ENCODE measurements at regions not wholly inside any gene's neighbourhood (a gene's known extent, or its start where the extent isn't known, plus 50 kb on each side); places are given as distances from the start of the nearest gene placed in this dataset.

- no peaks in the 10 kb centered on the region for H3K36me3 ChIP-seq (ENCODE audit: control insufficient read depth in 1 of 2, insufficient read depth in 2 of 2, low read length in 1 of 2)
- 74 to 99% methylated on average over 2 of the region's 2 CpGs for WGBS, 2 donors
- no peaks in the 10 kb centered on the region for H3K27me3 ChIP-seq (ENCODE audit: control insufficient read depth in 1 of 2, insufficient read depth in 2 of 2, low read length in 1 of 2)
- no peaks in the 10 kb centered on the region for H3K9me3 ChIP-seq (ENCODE audit: control insufficient read depth, low read length)
- no peak for ATAC-seq (ENCODE audit: low FRiP score)
- no peak overlapping the region for H3K4me3 ChIP-seq (ENCODE audit: low read length in 2 of 2)
- intact Hi-C loops (cut with DNase I): loop anchor here in 1 of 2 donors (10.0 kb wide), 1 partner anchor 1555 kb away; the partner anchor contains the start of gene LYPD6B
- DNase-seq: no peak
- peaks cover 2 to 3% of the 10 kb centered on the region in 2 donors for H3K4me1 ChIP-seq (ENCODE audit: control insufficient read depth in 1 of 2, insufficient read depth in 2 of 2, low read length in 2 of 2)
- no peak overlapping the region for H3K27ac ChIP-seq (ENCODE audit: low read depth in 1 of 2, low read length in 2 of 2)
These were observed 102.2 kb upstream of the RND3 start for GRCh38 chr2:150589681-150590080.

GRCh38 chr2:150588506-150588870 lies 101.0 kb upstream of the RND3 start:
- no peak for DNase-seq
- Histone ChIP-seq H3K4me3 (ENCODE audit: low read length in 2 of 2) (no peak overlapping the region), H3K27me3 (ENCODE audit: control insufficient read depth in 1 of 2, insufficient read depth in 2 of 2, low read length in 1 of 2) (no peaks in the 10 kb centered on the region), H3K36me3 (ENCODE audit: control insufficient read depth in 1 of 2, insufficient read depth in 2 of 2, low read length in 1 of 2) (no peaks in the 10 kb centered on the region), H3K4me1 (ENCODE audit: control insufficient read depth in 1 of 2, insufficient read depth in 2 of 2, low read length in 2 of 2) (peaks cover 2 to 3% of the 10 kb centered on the region in 2 donors), H3K9me3 (ENCODE audit: control insufficient read depth, low read length) (no peaks in the 10 kb centered on the region), H3K27ac (ENCODE audit: low read depth in 1 of 2, low read length in 2 of 2) (no peak overlapping the region)
- WGBS, 2 donors: 93 to 94% methylated on average over 2 of the region's 2 CpGs
- no peak for ATAC-seq (ENCODE audit: low FRiP score)
- intact Hi-C loops (cut with DNase I): loop anchor here in 1 of 2 donors (10.0 kb wide), 1 partner anchor 1554 kb away; the partner anchor contains the start of gene LYPD6B

- Histone ChIP-seq H3K27ac (ENCODE audit: low read depth in 1 of 2, low read length in 2 of 2) (no peak overlapping the region), H3K27me3 (ENCODE audit: control insufficient read depth in 1 of 2, insufficient read depth in 2 of 2, low read length in 1 of 2) (no peaks in the 10 kb centered on the region), H3K9me3 (ENCODE audit: control insufficient read depth, low read length) (no peaks in the 10 kb centered on the region), H3K36me3 (ENCODE audit: control insufficient read depth in 1 of 2, insufficient read depth in 2 of 2, low read length in 1 of 2) (no peaks in the 10 kb centered on the region), H3K4me1 (ENCODE audit: control insufficient read depth in 1 of 2, insufficient read depth in 2 of 2, low read length in 2 of 2) (peaks cover 2 to 3% of the 10 kb centered on the region in 2 donors), H3K4me3 (ENCODE audit: low read length in 2 of 2) (no peak overlapping the region)
- ATAC-seq (ENCODE audit: low FRiP score) (no peak), DNase-seq (no peak)
- 46 to 47% methylated on average over 10 of the region's 10 CpGs for WGBS, 2 donors
- intact Hi-C loops (cut with DNase I): loop anchor here in 1 of 2 donors (10.0 kb wide), 1 partner anchor 1553 kb away; the partner anchor contains the start of gene LYPD6B
These were observed 100.4 kb upstream of the RND3 start for GRCh38 chr2:150587547-150588505.

- intact Hi-C loops (cut with DNase I): loop anchor here in 1 of 2 donors (10.0 kb wide), 1 partner anchor 1552 kb away; the partner anchor contains the start of gene LYPD6B
- no peak for ATAC-seq (ENCODE audit: low FRiP score)
- H3K4me1 ChIP-seq (ENCODE audit: control insufficient read depth in 1 of 2, insufficient read depth in 2 of 2, low read length in 2 of 2): peaks cover 2 to 3% of the 10 kb centered on the region in 2 donors
- H3K27ac ChIP-seq (ENCODE audit: low read depth in 1 of 2, low read length in 2 of 2): no peak overlapping the region
- no peak for DNase-seq
- H3K36me3 ChIP-seq (ENCODE audit: control insufficient read depth in 1 of 2, insufficient read depth in 2 of 2, low read length in 1 of 2): no peaks in the 10 kb centered on the region
- no peaks in the 10 kb centered on the region for H3K27me3 ChIP-seq (ENCODE audit: control insufficient read depth in 1 of 2, insufficient read depth in 2 of 2, low read length in 1 of 2)
- 40 to 48% methylated on average over 3 of the region's 3 CpGs for WGBS, 2 donors
- H3K4me3 ChIP-seq (ENCODE audit: low read length in 2 of 2): no peak overlapping the region
- H3K9me3 ChIP-seq (ENCODE audit: control insufficient read depth, low read length): no peaks in the 10 kb centered on the region
These were observed 99.4 kb upstream of the RND3 start for GRCh38 chr2:150586858-150587257.

DNA sequence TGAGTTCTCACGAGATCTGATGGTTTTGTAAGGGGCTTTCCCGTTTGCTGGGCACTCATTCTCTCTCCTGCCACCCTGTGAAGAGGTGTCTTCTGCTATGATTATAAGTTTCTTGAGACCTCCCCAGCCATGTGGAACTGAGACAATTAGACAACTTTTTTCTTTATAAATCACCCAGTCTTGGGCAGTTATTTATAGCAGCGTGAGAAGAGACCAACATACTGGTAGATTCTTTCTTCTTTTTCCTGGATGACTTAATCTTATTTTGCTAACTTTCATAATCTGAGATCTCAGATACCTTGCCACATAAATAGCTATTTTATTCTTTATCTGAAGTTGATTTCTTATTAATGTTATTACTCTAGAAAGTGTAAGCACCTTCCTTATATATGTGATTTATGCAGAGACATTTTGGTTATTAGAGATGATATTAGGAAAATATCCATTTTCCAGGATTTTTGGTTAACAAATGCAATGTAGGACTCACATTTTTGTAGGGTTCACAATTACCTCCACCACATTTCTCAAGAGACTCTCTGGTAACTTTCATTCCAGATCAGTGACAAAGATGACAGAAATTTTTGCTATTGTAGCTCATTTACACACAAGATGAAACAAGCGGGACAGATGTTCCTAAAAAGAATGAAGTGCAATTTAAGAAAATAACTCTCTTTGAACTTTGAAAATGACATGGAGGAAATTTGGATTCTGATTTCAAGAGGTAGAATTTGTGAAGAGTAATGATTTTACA lies 97.9 kb upstream of the RND3 start:
- Histone ChIP-seq H3K36me3 (ENCODE audit: control insufficient read depth in 1 of 2, insufficient read depth in 2 of 2, low read length in 1 of 2) (no peaks in the 10 kb centered on the region), H3K4me1 (ENCODE audit: control insufficient read depth in 1 of 2, insufficient read depth in 2 of 2, low read length in 2 of 2) (peaks cover 0 to 3% of the 10 kb centered on the region in 2 donors), H3K27me3 (ENCODE audit: control insufficient read depth in 1 of 2, insufficient read depth in 2 of 2, low read length in 1 of 2) (no peaks in the 10 kb centered on the region), H3K4me3 (ENCODE audit: low read length in 2 of 2) (no peak overlapping the region), H3K9me3 (ENCODE audit: control insufficient read depth, low read length) (no peaks in the 10 kb centered on the region), H3K27ac (ENCODE audit: low read depth in 1 of 2, low read length in 2 of 2) (no peak overlapping the region)
- ATAC-seq (ENCODE audit: low FRiP score) (no peak), DNase-seq (no peak)
- 86 to 95% methylated on average over 4 of the region's 4 CpGs for WGBS, 2 donors
- intact Hi-C loops (cut with DNase I): loop anchor here in 1 of 2 donors (10.0 kb wide), 1 partner anchor 1551 kb away; the partner anchor contains the start of gene LYPD6B

- Histone ChIP-seq H3K9me3 (ENCODE audit: control insufficient read depth, low read length) (no peaks in the 10 kb centered on the region), H3K27ac (ENCODE audit: low read depth in 1 of 2, low read length in 2 of 2) (no peak overlapping the region), H3K36me3 (ENCODE audit: control insufficient read depth in 1 of 2, insufficient read depth in 2 of 2, low read length in 1 of 2) (no peaks in the 10 kb centered on the region), H3K4me3 (ENCODE audit: low read length in 2 of 2) (no peak overlapping the region), H3K27me3 (ENCODE audit: control insufficient read depth in 1 of 2, insufficient read depth in 2 of 2, low read length in 1 of 2) (no peaks in the 10 kb centered on the region), H3K4me1 (ENCODE audit: control insufficient read depth in 1 of 2, insufficient read depth in 2 of 2, low read length in 2 of 2) (peaks cover 0 to 3% of the 10 kb centered on the region in 2 donors)
- 90 to 96% methylated on average over 4 of the region's 4 CpGs for WGBS, 2 donors
- no peak for DNase-seq
- no peak for ATAC-seq (ENCODE audit: low FRiP score)
- intact Hi-C loops (cut with DNase I): loop anchor here in 1 of 2 donors (10.0 kb wide), 1 partner anchor 1549 kb away; the partner anchor contains the start of gene LYPD6B
These were observed 96.6 kb upstream of the RND3 start for GRCh38 chr2:150584081-150584480.

- no peak for ATAC-seq (ENCODE audit: low FRiP score)
- intact Hi-C loops (cut with DNase I): loop anchor here in 1 of 2 donors (10.0 kb wide), 1 partner anchor 1547 kb away; the partner anchor contains the start of gene LYPD6B
These were observed 94.4 kb upstream of the RND3 start for GRCh38 chr2:150581717-150582472.

DNA sequence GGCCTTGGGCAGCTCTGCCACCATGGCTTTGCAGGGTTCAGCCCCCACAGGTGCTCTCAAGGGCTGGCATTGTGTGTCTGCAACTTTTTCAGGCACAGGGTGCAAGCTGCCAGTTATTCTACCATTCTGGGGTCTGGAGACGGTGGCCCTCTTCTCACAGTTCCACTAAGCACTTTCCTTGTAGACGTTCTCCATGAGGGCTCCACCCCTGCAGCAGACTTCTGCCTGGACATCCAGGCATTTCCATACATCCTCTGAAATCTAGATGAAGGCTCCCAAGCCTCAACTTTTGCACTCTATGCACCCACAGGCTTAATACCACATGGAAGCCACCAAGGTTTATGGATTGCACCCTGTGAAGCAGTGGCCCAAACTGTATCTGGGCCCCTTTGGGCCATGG lies 91.0 kb upstream of the RND3 start:
- DNase-seq (no peak), ATAC-seq (ENCODE audit: low FRiP score) (no peak)
- 93 to 96% methylated on average over 2 of the region's 2 CpGs for WGBS, 2 donors
- Histone ChIP-seq H3K27ac (ENCODE audit: low read depth in 1 of 2, low read length in 2 of 2) (no peak overlapping the region), H3K9me3 (ENCODE audit: control insufficient read depth, low read length) (peaks cover 6% of the 10 kb centered on the region), H3K4me3 (ENCODE audit: low read length in 2 of 2) (no peak overlapping the region), H3K4me1 (ENCODE audit: control insufficient read depth in 1 of 2, insufficient read depth in 2 of 2, low read length in 2 of 2) (no peaks in the 10 kb centered on the region), H3K36me3 (ENCODE audit: control insufficient read depth in 1 of 2, insufficient read depth in 2 of 2, low read length in 1 of 2) (no peaks in the 10 kb centered on the region), H3K27me3 (ENCODE audit: control insufficient read depth in 1 of 2, insufficient read depth in 2 of 2, low read length in 1 of 2) (no peaks in the 10 kb centered on the region)
- intact Hi-C loops (cut with DNase I): no loop called here

More at GRCh38 chr2:150581717-150582472, 94.4 kb upstream of the RND3 start:
- DNase-seq: no peak
- H3K27me3 ChIP-seq (ENCODE audit: control insufficient read depth in 1 of 2, insufficient read depth in 2 of 2, low read length in 1 of 2): no peaks in the 10 kb centered on the region
- no peak overlapping the region for H3K4me3 ChIP-seq (ENCODE audit: low read length in 2 of 2)
- no peaks in the 10 kb centered on the region for H3K36me3 ChIP-seq (ENCODE audit: control insufficient read depth in 1 of 2, insufficient read depth in 2 of 2, low read length in 1 of 2)
- H3K9me3 ChIP-seq (ENCODE audit: control insufficient read depth, low read length): peaks cover 6% of the 10 kb centered on the region
- H3K4me1 ChIP-seq (ENCODE audit: control insufficient read depth in 1 of 2, insufficient read depth in 2 of 2, low read length in 2 of 2): no peaks in the 10 kb centered on the region
- H3K27ac ChIP-seq (ENCODE audit: low read depth in 1 of 2, low read length in 2 of 2): no peak overlapping the region
- WGBS, 2 donors: 67 to 73% methylated on average over 5 of the region's 5 CpGs

All from aorta (tissue), 5 donors.